GM12891 (cell line): ENCODE measurements at regions not wholly inside any gene's neighbourhood (a gene's known extent, or its start where the extent isn't known, plus 50 kb on each side); places are given as distances from the start of the nearest gene placed in this dataset.

ENCODE experiments used
- POLR2A ChIP-seq: IDR thresholded peaks from 2 replicates; pipeline ENCODE4 v1.6.1; 2011; ENCODE audit warnings: low read depth, low read length, control low read depth
- POU2F2 ChIP-seq: IDR thresholded peaks from 2 replicates; pipeline ENCODE4 v1.6.1; 2011; ENCODE audit warnings: low read depth, mild to moderate bottlenecking, control low read depth, low read length, moderate library complexity

GRCh38 chr18:46314011-46314410, 209.8 kb downstream of the HAUS1 start:
- TF ChIP-seq POLR2A (no peak), POU2F2 (no peak)
